ENCODE measurements at regions not wholly inside any gene's neighbourhood (a gene's known extent, or its start where the extent isn't known, plus 50 kb on each side); places are given as distances from the start of the nearest gene placed in this dataset.

- DNase-seq (ENCODE audit: extremely low read depth in 1 of 4, low spot score in 3 of 4) (no peak), FAIRE-seq (no peak), ATAC-seq (no peak)
- BruUV-seq (replicated peaks) = no TSS peak
- Histone ChIP-seq H3K36me3 (ENCODE audit: control insufficient read depth, insufficient read depth, low read length) (no peaks in the 10 kb centered on the region), H2AFZ (ENCODE audit: low read depth, low read length) (no peak overlapping the region), H3K4me1 (replicated peaks in 1 of 2; ENCODE audit: control insufficient read depth in 2 of 2, insufficient read depth in 2 of 2, low read length in 2 of 2) (no peaks in the 10 kb centered on the region), H3K4me2 (ENCODE audit: insufficient read depth, low read length) (no peak overlapping the region), H3K9me3 (replicated peaks; ENCODE audit: control insufficient read depth, insufficient read depth, low read depth, low read length) (no peaks in the 10 kb centered on the region), H3K79me2 (ENCODE audit: control insufficient read depth, insufficient read depth, low read length) (no peaks in the 10 kb centered on the region), H3K9ac (ENCODE audit: insufficient read depth in 1 of 2, low read depth in 2 of 2, low read length in 2 of 2) (no peak overlapping the region), H3K9me1 (ENCODE audit: control insufficient read depth, insufficient read depth, low read length) (no peaks in the 10 kb centered on the region), H3K27me3 (ENCODE audit: control insufficient read depth in 2 of 2, insufficient read depth in 2 of 2, low read length in 2 of 2) (no peaks in the 10 kb centered on the region), H3K27ac (ENCODE audit: extremely low read depth, low read depth, low read length) (no peak overlapping the region), H4K20me1 (replicated peaks; ENCODE audit: control insufficient read depth, insufficient read depth, low read length) (no peaks in the 10 kb centered on the region), H3K4me3 (no peak overlapping the region)
- WGBS (ENCODE audit: insufficient coverage, low coverage, missing lambda C conversion rate) = 4% methylated on average over 3 of the region's 3 CpGs
- POLR2A ChIA-PET = no interaction called here
- intact Hi-C loops (cut with micrococcal nuclease) = no loop called here
- CTCF ChIA-PET (ENCODE audit: low intra/inter-chr PET ratio) = no interaction called here
- in situ Hi-C loops (cut with MboI) = no loop called here
- TF ChIP-seq RNF2 (IDR thresholded peaks at IDR 0.05) (no peak), UBTF (IDR thresholded peaks at IDR 0.05; ENCODE audit: borderline replicate concordance in 1 of 2, low read depth in 2 of 2, low read length in 2 of 2) (no peak), MXD1 (CRISPR knock-in tag; IDR thresholded peaks at IDR 0.05; ENCODE audit: borderline replicate concordance, poor library complexity, severe bottlenecking) (no peak), ETS1 (conservative IDR thresholded peaks at IDR 0.05; ENCODE audit: control insufficient read depth, low read depth, low read length) (no peak), BCL6 (CRISPR knock-in tag; IDR thresholded peaks at IDR 0.05) (no peak)
- TF ChIP-seq, protein P1, sequence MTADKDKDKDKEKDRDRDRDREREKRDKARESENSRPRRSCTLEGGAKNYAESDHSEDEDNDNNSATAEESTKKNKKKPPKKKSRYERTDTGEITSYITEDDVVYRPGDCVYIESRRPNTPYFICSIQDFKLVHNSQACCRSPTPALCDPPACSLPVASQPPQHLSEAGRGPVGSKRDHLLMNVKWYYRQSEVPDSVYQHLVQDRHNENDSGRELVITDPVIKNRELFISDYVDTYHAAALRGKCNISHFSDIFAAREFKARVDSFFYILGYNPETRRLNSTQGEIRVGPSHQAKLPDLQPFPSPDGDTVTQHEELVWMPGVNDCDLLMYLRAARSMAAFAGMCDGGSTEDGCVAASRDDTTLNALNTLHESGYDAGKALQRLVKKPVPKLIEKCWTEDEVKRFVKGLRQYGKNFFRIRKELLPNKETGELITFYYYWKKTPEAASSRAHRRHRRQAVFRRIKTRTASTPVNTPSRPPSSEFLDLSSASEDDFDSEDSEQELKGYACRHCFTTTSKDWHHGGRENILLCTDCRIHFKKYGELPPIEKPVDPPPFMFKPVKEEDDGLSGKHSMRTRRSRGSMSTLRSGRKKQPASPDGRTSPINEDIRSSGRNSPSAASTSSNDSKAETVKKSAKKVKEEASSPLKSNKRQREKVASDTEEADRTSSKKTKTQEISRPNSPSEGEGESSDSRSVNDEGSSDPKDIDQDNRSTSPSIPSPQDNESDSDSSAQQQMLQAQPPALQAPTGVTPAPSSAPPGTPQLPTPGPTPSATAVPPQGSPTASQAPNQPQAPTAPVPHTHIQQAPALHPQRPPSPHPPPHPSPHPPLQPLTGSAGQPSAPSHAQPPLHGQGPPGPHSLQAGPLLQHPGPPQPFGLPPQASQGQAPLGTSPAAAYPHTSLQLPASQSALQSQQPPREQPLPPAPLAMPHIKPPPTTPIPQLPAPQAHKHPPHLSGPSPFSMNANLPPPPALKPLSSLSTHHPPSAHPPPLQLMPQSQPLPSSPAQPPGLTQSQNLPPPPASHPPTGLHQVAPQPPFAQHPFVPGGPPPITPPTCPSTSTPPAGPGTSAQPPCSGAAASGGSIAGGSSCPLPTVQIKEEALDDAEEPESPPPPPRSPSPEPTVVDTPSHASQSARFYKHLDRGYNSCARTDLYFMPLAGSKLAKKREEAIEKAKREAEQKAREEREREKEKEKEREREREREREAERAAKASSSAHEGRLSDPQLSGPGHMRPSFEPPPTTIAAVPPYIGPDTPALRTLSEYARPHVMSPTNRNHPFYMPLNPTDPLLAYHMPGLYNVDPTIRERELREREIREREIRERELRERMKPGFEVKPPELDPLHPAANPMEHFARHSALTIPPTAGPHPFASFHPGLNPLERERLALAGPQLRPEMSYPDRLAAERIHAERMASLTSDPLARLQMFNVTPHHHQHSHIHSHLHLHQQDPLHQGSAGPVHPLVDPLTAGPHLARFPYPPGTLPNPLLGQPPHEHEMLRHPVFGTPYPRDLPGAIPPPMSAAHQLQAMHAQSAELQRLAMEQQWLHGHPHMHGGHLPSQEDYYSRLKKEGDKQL (CRISPR knock-in tag; IDR thresholded peaks at IDR 0.05; ENCODE audit: borderline replicate concordance) = no peak
These were observed 120.3 kb upstream of the FTMT start for GRCh38 chr5:121731377-121731776.

Data from K562 (cell line).